GM06990 (cell line): ENCODE measurements at regions not wholly inside any gene's neighbourhood (a gene's known extent, or its start where the extent isn't known, plus 50 kb on each side); places are given as distances from the start of the nearest gene placed in this dataset.

Experiments
- DNase-seq: peaks from one replicate; pipeline ENCODE4 v3.0.0-alpha.2; 2011; ENCODE audit not compliant: insufficient read length; ENCODE audit errors: extremely low read depth
- H3K27me3 ChIP-seq: replicated peaks from 2 replicates; pipeline ENCODE4 v1.6.0; 2011; ENCODE audit warnings: low read length; ENCODE audit not compliant: control insufficient read depth, insufficient read depth
- H3K36me3 ChIP-seq: 2 replicates; pipeline ENCODE4 v1.5.1; 2011; ENCODE audit warnings: low read length; ENCODE audit not compliant: control insufficient read depth, insufficient read depth
- H3K4me3 ChIP-seq: replicated peaks from 2 replicates; pipeline ENCODE4 v1.5.1; 2011; ENCODE audit warnings: low read depth, mild to moderate bottlenecking, control low read depth, low read length
- CTCF ChIP-seq: IDR thresholded peaks from 2 replicates; pipeline ENCODE4 v1.5.1; 2011; ENCODE audit warnings: low read length, control low read depth, mild to moderate bottlenecking, inconsistent platforms; ENCODE audit not compliant: insufficient read depth, poor library complexity, severe bottlenecking

DNA sequence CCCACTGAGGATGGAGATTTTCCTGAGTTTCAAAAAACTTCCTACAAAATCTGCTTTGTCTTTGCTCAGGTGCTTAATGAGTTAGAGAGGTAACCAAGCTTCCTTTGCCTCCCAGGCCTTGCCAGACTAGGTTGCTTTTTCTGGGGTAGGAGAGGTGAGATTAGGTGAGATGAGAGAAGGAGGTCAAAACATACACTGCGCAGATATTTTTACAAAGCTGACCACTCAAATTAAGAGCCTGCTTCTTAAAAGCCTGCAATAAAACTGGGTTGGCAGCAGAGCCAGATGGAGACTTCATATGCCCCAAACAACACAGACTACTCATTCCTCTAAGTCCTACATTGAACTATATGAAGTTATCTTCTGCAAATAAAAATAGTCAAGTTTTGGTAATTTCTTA is 352.5 kb downstream of the NUF2 start:
- DNase-seq: no peak
- no peaks in the 10 kb centered on the region for H3K27me3 ChIP-seq
- H3K4me3 ChIP-seq: no peak overlapping the region

DNA sequence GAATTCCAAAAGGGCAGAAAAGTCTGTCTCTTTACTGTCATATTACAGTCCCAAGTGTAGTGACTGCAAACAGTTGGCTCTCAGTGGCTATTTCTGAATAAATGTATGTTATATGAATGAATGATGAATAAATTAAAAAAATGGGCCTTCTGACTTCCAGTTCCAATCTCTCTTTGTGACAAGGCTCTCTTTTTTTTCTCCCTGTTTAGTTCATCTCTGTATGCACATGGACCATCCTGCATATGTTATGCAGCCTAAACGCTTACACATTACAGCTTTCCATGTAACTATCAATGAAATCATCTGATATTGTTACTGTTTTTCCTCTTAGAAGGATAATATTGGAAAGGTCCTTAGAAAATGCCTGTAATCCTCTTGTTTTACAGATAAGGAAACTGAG is 363.0 kb downstream of the NUF2 start:
- no peak for TF ChIP-seq CTCF
- Histone ChIP-seq H3K27me3 (no peaks in the 10 kb centered on the region), H3K4me3 (no peak overlapping the region), H3K36me3 (no peaks in the 10 kb centered on the region)
- DNase-seq: no peak

More for the DNA sequence above, 352.5 kb downstream of the NUF2 start:
- H3K36me3 ChIP-seq: no peaks in the 10 kb centered on the region
- no peak for TF ChIP-seq CTCF

DNA sequence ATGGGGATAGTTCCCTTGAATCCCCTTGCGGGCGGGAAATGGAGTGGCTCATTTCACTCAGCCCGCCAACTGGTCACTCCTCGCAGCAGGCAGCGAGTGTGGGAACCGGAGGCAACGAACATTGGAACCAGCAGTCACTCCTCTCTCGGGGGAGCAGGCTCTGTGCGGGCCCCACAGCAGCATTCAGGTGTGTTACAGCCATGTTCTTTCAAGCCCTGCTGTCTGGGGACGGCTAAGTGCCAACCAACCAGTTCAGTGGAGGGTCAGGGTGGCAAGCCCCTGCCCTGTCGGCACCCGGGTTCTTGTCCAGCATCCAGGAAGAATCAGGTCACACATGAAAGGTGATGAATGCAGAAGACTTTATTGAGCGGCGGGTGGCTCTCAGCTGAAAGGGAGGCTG is 370.5 kb downstream of the NUF2 start:
- Histone ChIP-seq H3K27me3 (no peaks in the 10 kb centered on the region; the same call in 1 of the 2 replicates), H3K4me3 (no peak overlapping the region), H3K36me3 (no peaks in the 10 kb centered on the region)
- DNase-seq: no peak
- TF ChIP-seq CTCF: no peak

DNA sequence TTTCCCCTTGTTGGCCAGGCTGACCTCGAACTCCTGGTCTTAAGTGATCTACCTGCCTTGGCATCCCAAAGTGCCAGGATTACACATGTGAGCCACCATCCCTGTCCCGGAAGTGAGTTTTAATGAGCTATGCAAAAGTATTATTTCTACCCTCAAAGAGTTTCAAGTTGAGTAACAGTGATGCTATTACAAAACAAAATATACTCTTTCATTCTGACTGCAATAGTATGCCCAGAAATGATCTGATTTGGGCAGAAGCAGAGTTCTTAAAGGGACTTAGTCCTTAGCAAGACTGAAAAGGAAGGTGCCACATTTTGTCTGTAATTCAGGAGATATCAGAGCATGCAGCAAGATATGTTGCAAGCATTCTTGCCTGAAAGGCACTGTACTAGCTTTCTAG is 375.4 kb downstream of the NUF2 start:
- Histone ChIP-seq H3K4me3 (no peak overlapping the region), H3K27me3 (no peaks in the 10 kb centered on the region), H3K36me3 (no peaks in the 10 kb centered on the region)
- no peak for TF ChIP-seq CTCF
- no peak for DNase-seq

DNA sequence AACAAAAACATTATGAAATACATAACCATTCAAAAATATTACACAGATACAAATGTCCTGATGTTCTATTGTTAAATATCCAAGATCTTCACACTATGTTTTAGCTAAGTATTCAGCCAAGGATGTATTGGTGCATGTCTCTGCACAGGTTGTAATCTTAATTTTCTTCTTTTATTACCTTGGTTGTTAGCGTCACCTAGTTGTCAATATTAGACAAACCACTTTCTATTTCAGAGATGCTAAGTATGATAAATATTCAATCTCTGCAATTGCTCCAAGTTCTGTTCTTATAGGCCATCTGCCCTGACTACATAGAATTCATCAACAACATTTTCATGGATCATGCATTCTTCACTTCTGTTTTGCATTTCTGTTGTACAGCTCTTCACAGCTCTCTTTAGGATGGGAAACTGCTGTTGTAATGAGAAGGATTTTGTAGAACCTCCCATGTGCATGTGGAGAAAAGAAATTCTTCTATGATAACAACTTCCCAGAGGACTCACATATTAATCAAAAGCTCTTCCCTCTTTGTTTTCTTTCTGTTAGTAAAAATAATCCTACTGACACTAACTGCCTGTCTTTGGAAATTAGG is 380.1 kb downstream of the NUF2 start:
- no peaks in the 10 kb centered on the region for H3K36me3 ChIP-seq
- H3K4me3 ChIP-seq: no peak overlapping the region
- no peaks in the 10 kb centered on the region for H3K27me3 ChIP-seq
- DNase-seq: no peak
- no peak for TF ChIP-seq CTCF

GRCh38 chr1:163703794-163704193 is 382.0 kb downstream of the NUF2 start:
- no peak for DNase-seq
- Histone ChIP-seq H3K4me3 (no peak overlapping the region), H3K27me3 (no peaks in the 10 kb centered on the region), H3K36me3 (no peaks in the 10 kb centered on the region)
- no peak for TF ChIP-seq CTCF
